Endothelial cell of hepatic sinusoid (primary cell): ENCODE measurements at regions not wholly inside any gene's neighbourhood (a gene's known extent, or its start where the extent isn't known, plus 50 kb on each side); places are given as distances from the start of the nearest gene placed in this dataset.
"Not testable (repeated sequence)": the region's sequence is repeated elsewhere in the genome, so short reads cannot be mapped to it uniquely, and the experiment has no call there.

ENCODE experiments used
- in situ Hi-C: cut with HindIII; loops from 2 replicates; pipeline ENCODE4 v1.10.0; 2017; ENCODE audit warnings: low sequenced_read_pairs

DNA sequence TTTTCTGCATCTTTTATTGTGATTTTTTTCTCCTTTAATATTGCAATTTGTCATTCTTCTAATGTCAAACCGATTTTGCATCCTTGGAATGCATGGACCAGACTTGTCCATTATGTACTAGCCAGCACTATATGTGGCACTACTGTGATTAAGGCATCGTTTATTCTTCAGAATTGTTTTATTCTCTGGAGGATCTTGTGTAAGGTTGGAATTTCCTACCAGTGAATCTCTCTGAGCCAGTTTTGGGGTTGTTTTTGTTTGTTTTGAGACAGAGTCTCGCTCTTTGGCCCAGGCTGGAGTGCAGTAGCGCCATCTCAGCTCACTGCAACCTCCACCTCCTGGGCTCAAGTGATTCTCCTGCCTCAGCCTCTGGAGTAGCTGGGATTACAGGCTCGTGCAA is 58.5 kb downstream of the IGLL5 start:
- in situ Hi-C loops = no loop called here

DNA sequence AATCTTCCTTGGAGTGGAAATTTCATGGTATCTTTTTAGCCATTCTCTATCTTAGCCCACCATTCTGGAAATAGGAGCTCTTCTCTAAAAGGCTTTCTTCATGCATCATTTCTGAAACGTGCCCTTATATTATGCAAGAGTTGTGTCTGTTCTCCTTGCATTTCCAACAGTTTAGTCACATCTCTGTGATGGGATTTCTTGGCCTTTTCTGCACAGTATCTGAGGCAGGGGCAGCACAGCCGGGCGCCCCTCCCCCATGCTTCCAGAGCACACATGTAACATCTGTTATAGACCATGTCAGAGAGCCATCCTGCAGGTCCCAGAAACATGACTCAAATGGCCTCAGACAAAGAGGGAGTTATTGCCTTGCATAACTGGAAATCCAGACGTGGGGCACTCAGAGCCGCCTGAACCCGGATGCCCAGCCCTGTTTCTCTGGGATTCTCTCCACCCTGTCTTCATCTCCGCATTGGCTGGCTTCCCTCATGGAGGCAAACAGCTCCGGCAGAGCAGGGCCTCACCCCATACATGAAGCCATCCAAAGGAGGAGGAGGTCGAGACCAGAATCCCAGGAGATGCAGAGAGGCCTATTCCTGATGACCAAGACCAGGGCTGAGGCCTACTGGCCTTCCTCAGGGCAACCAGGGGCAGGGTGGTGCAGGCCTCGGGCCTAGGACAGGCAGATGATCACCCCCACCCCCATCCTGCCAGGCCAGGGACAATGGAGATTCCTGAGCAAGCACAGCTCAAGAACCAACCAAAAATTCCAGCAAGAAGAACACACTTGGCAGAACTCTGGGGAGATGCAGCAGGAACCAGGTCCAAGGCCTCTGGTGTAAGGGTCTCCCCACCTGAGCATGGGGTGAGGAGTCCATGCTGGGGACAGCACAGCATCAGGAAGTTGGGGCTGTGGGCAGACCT is 61.3 kb downstream of the IGLL5 start:
- in situ Hi-C loops = no loop called here

DNA sequence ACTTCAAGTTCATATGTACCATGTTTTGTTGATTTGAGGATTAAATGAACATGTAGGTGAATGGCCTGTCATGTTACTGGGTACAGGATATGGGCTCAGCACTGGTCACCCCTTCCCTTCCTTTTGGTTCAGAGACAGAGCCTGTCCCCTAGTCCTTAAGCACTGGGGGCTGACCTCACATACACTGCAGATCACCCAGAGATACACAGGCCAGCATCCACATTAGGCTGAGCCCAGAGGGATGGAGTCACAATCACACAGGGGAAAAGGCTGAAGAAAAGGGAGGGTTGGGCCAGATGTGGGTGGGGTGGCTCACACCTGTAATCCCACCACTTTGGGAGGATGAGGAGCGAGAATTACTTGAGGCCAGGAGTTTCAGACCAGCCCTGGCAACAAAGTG is 62.3 kb downstream of the IGLL5 start:
- in situ Hi-C loops = no loop called here

DNA sequence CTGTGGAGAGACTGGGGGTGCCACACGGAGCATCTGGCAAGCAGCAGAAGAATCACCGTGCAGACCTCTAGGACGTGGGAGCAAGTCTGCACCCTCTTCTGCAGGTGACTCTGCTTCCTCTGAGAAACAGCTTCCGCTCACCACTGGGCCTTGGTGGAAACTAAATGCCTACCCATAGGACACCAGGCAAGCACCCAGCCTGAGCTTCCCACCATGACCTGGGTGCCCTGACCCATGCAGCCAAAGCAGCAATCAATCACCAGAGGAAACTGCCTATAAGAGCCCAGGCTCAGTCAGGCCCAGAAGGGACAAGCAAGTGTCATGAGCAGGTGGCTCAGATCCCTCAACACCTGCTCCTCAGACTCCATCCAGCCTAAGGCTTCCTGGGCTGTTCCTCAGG is 63.4 kb downstream of the IGLL5 start:
- in situ Hi-C loops = no loop called here

DNA sequence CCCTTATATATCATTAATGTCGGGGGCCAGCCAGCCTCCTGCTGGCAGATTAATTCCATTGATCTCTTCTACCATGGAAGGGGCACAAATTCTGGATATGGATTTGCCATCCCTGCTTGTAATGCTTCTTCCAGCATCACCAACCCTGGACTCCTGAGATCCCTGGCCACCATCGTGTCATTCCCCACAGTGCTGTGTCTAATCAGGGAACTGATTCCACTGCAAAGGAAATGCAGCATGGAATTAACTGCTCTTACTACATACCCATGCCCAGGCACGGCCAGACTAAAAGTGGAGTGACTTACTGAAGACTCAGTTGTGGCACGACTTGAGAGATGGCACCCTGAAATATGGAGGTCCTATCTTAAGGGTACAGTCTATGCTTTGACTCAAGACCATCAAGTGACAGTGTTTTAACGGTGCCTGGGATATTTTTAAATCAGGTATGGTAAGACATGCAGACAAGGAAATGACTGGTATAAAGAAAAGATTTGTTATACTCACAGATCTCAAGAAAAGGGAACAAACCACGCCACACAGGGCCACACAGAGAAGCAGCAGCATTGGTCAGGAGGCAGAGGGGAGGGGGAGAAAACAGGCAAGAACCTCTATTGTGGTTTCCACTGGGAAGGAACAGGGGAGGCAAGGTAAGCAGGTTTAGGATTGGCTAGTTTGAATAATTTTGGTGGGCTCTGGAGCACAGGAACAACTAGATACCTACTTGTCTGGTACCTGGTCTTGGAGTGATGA is 65.1 kb downstream of the IGLL5 start:
- in situ Hi-C loops = no loop called here

DNA sequence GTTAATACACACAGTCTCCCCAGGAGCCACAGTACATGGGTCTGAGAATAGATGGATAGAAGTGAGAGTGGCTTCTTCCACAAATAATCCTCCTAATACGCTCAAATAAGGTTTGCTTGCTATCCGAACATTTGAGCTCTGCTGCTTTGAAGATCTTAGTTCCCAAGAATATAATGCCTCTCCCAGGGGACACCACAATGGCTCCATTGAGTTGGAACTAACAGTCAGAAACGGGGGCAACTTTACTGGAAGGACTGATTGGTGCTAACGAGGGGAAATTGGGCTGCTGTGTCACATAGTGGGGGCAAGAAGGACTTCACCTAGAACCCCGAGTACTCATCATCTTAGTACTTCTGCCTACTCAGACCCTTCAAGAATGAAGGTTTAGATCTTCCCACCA is 66.2 kb downstream of the IGLL5 start:
- in situ Hi-C loops = no loop called here

DNA sequence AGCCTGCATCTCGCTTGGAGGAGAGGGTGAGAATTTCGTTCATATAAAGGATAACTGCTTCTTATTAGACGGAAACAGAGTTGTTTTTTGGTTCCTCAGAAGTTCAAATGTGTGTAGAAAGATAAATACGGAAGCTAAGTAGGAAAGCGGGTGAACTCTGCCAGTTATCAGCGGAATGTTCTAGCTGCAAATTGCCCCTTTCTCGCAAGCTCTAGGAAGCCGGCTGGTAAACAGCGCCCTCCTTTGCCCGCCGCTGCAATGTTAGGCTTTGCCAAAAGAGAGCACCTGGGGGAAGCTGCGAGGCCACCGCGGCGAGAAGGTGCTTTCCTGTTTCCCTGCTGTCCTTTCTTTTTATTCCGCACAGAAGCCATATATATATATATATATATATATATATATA is 67.0 kb downstream of the IGLL5 start:
- in situ Hi-C loops = no loop called here

DNA sequence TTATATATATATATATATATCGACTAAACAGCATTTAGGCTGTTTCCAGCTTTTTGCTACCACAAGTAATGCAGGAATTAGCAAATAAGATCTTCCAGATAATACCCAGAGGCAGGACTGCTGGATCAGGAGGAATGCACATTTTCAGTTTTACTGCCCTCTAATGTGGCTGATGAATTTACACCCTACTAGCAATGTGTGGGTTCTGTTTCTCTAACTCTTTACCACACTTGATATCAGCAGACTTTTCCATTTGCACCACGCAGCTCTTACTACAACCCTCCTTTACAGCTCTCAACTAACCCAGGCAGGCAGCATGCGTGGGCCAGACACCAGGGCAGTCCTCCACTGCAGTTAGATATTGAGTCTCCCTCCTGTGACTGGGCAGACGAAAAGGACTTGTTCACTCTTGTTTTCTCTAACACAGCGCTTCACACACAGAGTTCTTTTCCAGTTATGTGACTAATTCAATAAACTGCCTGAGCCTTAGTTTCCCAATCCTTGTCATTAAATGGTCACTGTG is 67.7 kb downstream of the IGLL5 start:
- in situ Hi-C loops = no loop called here

DNA sequence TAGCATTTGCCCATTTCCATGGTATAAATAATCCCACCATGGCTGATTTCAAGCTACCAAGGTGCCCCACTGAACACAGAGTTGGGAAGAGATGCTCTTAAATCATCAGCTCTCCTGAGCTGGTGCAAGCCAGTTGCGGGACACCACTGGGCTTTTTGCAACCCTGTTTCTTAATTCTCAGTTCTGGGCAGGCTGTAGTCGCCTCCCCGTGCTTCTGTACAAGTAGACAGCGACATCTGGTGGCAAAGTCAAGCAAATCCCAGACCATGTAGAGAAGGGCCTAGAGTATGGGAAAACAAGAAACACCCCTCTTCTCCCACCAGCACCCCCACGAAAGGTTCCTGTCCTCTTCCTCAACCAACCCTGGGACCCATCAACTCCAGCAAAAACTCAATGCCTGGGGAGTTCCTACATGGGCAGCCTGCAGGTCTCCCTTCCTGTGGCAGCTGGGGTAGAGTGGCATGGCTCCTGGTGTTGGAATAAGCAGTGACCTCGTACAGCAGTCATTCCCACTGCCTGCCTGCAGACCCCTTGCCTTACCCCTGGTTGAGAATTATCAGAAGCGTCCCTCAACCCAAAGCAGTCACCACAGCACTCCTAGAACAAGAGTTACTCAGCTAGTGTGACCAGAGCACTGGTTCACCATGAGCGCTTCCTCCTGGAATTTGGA is 68.4 kb downstream of the IGLL5 start:
- in situ Hi-C loops = no loop called here

DNA sequence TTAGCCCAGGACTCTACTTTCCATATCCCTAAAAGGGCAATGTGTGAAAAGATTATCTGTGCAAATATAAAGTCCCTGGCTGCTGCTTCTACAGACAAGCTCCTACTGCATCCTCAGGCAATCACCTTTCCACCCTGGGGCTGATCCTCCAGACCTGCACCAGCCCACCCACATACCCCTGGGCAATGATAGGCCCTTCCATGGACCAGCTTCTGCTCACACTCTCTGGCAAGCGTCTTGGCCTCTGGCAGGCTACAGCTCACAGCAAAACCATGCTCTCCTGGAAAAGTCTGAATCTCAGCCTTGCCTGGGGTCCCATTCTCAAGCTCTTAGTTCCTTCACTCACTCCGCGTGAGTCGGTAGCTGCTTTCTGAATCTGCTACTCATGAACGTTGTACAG is 69.5 kb downstream of the IGLL5 start:
- in situ Hi-C loops = no loop called here

DNA sequence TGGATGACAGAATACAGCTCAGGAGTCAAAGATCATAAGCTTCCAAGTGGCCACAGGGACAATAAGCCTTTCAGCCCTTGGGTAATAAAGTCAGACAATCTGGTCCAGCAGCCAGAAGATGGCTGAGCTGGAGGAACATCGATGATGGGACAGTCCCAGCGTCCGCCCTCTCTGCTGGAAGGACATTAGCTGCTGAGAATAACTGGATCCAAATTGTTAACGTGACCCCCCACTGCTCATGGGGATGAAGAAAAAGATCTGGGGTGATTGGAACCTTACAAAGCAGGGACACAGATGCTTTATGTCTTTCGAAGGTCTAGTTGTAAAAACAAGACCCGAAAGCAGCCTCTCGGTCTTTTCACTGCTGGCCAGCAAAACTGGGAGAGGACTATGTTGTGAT is 71.0 kb downstream of the IGLL5 start:
- in situ Hi-C loops = no loop called here

DNA sequence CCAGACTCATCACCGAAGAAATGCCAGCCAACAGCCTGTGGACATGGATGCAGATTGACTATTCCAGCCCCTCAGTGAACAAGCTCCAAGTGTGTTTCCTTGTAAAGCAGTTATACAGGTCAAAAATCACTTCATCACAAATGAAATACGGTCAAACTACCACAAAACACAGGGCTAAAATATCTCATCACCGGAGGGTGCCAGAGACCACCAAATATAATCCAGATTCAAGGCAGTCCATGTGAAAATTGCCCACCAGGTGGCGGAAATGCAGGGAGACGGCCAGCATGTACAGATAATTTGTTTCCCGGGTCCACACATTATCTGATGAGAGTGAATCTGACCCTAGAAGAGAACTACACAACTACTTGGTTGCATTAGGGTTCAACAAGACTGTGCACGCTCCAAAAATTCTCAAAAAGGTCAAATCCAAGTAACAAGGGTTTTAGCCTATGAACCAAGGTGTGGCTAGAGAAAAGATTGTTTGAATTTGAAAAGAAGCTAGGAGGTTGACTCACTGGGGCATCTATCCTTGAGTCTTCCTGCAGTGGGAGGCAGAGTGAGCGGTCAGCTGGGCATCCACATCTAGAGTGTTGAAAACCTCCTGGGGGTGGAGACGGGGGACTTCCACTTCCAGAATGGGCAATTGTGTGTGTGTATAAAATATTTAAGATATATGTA is 71.7 kb downstream of the IGLL5 start:
- in situ Hi-C loops = no loop called here

DNA sequence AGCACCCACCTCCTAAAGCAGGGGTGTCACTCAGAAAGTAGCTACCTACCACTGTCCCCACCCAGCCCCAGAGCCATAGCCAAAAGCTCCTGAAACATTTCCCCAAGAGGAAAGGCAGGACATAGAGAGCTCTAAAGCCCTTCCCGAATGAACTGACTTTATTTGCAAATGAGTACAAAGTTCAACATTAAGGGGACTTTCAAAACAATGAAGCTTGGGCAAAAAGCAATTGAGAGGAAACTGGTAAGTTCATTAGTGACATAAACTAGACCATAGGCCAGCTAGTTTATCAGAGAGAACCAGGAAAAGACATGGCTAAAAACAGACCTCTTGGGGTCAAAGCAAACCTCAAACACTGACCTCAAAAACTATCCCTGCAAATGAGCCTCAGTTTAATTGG is 72.7 kb downstream of the IGLL5 start:
- in situ Hi-C loops = loop anchor here (5.0 kb wide), 1 partner anchor 157 kb away; no protein-coding TSS in a partner anchor

DNA sequence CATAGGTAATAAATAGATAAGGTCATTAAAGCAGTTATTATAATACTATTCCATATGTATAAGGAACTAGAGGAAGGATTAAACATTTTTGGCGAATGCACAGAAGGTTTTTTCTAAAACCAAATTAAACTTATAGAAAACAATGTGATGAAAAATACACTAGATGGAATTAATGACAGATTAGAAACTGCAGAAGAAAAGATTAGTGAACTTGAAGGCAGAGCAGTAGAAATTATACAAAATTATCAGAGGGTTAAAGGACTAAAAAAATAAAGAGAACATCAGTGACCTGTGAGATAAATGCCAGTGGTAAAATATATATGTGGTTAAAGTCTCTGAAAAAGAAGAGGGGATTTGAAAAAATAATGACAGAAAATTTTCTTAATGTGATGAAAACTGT is 74.0 kb downstream of the IGLL5 start:
- in situ Hi-C loops = loop anchor here (5.0 kb wide), 1 partner anchor 156 kb away; no protein-coding TSS in a partner anchor

DNA sequence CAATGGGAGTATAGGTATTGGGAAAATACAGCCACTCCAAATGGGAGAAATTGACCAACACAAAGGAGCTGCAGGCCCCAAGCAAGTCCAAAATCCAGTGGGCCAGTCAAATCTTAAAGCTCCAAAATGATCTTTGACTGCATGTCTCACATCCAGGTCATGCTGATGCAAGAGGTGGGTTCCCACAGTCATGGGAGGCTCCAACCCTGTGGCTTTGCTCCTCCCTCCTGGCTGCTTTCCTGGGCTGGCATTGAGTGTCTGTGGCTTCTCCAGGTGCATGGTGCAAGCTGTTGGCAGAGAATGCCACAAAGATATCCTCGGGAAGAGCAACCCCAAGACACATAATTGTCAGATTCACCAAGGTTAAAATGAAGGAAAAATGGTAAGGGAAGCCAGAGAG is 80.8 kb downstream of the IGLL5 start:
- in situ Hi-C loops = no loop called here

DNA sequence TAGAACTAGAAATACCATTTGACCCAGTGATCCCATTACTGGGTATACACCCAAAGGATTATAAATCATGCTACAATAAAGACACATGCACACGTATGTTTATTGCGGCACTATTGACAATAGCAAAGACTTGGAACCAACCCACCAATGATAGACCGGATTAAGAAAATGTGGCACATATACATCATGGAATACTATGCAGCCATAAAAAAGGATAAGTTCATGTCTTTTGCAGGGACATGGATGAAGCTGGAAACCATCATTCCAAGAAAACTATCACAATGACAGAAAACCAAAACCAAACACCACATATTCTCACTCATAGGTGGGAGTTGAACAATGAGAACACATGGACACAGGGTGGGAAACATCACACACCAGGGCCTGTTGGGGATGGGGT is 85.0 kb downstream of the IGLL5 start:
- in situ Hi-C loops = not testable (repeated sequence)

DNA sequence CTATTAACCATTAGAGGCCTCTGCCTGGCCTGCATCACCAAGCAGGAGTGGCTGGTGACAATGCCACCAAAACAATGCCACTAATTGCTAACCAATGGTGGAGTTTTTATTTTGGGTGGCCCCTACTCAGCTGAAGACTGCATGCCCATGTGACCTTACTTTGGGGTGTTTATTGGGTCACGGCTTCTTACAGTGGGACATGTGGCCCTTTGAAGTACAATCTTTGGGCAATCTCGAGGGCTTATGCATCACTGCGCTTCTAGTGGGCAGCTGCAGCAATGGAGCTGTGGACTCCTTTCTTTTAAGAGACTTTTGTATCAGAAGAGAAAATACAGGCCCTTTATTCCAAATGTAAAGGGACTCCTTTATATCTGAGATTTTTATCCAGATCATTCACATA is 85.7 kb downstream of the IGLL5 start:
- in situ Hi-C loops = no loop called here

DNA sequence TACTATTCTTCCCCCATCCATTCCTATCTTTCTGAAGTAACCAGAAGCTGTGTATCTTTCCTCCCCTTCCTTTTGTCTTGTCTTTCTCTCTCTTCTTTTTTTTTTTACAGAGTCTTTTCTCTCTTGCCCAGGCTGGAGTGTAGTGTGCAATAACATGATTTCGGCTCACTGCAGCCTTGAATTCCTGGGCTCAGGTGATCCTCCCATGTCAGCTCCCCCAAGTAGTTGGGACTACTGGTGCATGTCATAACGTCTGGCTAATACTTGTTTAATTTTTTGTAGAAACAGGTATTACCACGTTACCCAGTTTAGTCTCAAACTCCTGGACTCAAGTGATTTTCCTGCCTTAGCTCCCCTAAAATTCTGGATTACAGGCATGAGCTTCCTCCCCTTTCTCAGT is 86.5 kb downstream of the IGLL5 start:
- in situ Hi-C loops = no loop called here

DNA sequence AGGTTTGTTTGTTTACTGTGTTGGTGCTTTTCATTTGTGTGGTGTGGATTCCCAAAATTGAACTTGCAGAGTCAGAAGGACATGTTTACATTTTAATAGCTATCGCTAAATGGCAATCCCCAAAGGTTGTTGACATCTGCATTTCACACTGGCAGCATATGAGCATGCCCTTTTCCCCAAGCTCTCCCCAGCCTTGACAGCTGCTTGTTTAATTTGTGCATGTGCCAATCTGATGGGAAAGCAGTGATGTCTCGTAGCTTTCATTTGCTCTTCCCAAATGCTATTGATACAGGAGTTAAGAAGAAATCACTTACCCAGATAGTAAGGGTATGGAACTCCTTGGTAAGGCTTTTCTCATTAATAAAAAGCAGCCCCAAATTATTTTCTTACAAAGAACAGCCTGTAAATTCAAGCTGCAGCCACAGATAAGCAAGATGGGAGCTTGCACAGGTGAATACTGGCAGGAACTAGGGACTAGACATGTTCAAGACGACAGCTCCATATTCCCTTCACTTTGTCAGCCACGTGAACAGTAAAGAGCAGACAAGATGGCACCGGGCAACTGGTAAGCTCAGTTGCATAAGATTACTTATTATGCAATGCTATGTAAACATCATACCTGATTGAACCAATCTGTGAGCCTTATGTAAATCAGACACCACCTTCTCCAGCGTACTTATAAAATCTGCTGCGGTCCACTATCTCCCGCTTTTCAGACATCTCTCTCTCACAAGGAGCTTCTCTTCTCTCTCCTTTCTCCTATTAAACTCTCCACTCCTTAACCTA is 87.4 kb downstream of the IGLL5 start:
- in situ Hi-C loops = no loop called here
